ENCODE measurements at regions not wholly inside any gene's neighbourhood (a gene's known extent, or its start where the extent isn't known, plus 50 kb on each side); places are given as distances from the start of the nearest gene placed in this dataset.

GRCh38 chr9:18331808-18332209 lies 142.1 kb upstream of the ADAMTSL1 start:
- TF ChIP-seq CTCF (IDR thresholded peaks at IDR 0.05) (no peak), POLR2A (IDR thresholded peaks at IDR 0.05) (no peak)

Measured in uterus (tissue), 2 donors.